OCI-LY3 (cell line): ENCODE measurements at regions not wholly inside any gene's neighbourhood (a gene's known extent, or its start where the extent isn't known, plus 50 kb on each side); places are given as distances from the start of the nearest gene placed in this dataset.

Experiments used
- EZH2phosphoT487 ChIP-seq: fragments of 200-600 bp; shearing (Covaris generic); IDR thresholded peaks from 2 replicates; pipeline ENCODE4 v1.6.1; 2018; ENCODE audit warnings: antibody characterized with exemption, mixed run types, low read depth
- TF ChIP-seq, protein P1 (sequence below): fragments of 200-600, 300-600 bp; sonication (generic); IDR thresholded peaks from 2 replicates; pipeline ENCODE4 v1.5.1; 2014; ENCODE audit warnings: antibody characterized with exemption, low read length, low read depth

DNA sequence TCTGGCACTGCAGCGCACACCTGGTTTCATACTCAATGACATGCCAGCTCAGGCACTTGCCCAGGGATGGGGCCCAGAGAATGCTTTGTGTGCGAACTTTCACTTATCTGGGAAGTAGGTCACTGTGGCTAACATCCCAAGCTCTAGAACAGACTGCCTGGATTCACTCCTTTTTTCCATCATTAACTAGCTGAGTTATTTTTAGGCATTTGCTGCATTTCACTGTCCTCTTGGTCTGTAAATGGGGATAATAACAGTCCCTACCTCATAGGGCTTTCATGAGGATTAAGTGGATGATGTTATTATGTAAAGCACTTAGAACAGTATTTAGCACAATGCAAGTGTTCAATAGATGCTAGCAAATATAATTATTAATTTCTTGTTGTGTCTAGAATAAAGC, 98.7 kb upstream of the DOCK1 start:
- TF ChIP-seq, protein P1, sequence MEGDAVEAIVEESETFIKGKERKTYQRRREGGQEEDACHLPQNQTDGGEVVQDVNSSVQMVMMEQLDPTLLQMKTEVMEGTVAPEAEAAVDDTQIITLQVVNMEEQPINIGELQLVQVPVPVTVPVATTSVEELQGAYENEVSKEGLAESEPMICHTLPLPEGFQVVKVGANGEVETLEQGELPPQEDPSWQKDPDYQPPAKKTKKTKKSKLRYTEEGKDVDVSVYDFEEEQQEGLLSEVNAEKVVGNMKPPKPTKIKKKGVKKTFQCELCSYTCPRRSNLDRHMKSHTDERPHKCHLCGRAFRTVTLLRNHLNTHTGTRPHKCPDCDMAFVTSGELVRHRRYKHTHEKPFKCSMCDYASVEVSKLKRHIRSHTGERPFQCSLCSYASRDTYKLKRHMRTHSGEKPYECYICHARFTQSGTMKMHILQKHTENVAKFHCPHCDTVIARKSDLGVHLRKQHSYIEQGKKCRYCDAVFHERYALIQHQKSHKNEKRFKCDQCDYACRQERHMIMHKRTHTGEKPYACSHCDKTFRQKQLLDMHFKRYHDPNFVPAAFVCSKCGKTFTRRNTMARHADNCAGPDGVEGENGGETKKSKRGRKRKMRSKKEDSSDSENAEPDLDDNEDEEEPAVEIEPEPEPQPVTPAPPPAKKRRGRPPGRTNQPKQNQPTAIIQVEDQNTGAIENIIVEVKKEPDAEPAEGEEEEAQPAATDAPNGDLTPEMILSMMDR, result no peak
- TF ChIP-seq EZH2phosphoT487, result no peak
